GM23338 (cell line): ENCODE measurements at regions not wholly inside any gene's neighbourhood (a gene's known extent, or its start where the extent isn't known, plus 50 kb on each side); places are given as distances from the start of the nearest gene placed in this dataset.

ENCODE experiments used
- ATAC-seq: fragments of 200-7000 bp; cut with Tn5 transposase; 3 replicates; pipeline ENCODE4 v1.9.1; 2020
- DNase-seq: peaks from one replicate; pipeline ENCODE4 v3.0.0-alpha.2; 2015; ENCODE audit warnings: low spot score
- H2AFZ ChIP-seq: fragments of 200-600 bp; sonication (generic); 2 replicates; pipeline ENCODE4 v1.8.0; 2016; ENCODE audit warnings: antibody characterized with exemption, mild to moderate bottlenecking, moderate library complexity
- H3F3A ChIP-seq: fragments of 200-600 bp; sonication (generic); replicated peaks from 2 replicates; pipeline ENCODE4 v1.8.0; 2017; ENCODE audit warnings: antibody characterized with exemption, mixed run types, low read depth
- H3K27ac ChIP-seq: fragments of 200-600 bp; sonication (generic); 2 replicates; pipeline ENCODE4 v1.6.1; 2016; ENCODE audit warnings: low read depth
- H3K27me3 ChIP-seq: fragments of 200-600 bp; sonication (generic); 2 replicates; pipeline ENCODE4 v1.8.0; 2016; ENCODE audit warnings: mild to moderate bottlenecking, mixed run types, moderate library complexity; ENCODE audit not compliant: insufficient read depth
- H3K36me3 ChIP-seq: fragments of 200-600 bp; sonication (generic); 2 replicates; pipeline ENCODE4 v1.8.0; 2016; ENCODE audit warnings: mild to moderate bottlenecking; ENCODE audit not compliant: insufficient read depth
- H3K4me1 ChIP-seq: fragments of 200-600 bp; sonication (generic); 2 replicates; pipeline ENCODE4 v1.8.0; 2016; ENCODE audit warnings: mild to moderate bottlenecking, moderate library complexity; ENCODE audit not compliant: insufficient read depth
- H3K4me2 ChIP-seq: fragments of 200-600 bp; sonication (generic); 2 replicates; pipeline ENCODE4 v1.7.1; 2017; ENCODE audit warnings: mixed run types
- H3K4me3 ChIP-seq: fragments of 200-600 bp; sonication (generic); 2 replicates; pipeline ENCODE4 v1.6.1; 2016; ENCODE audit warnings: mixed run types
- H3K79me2 ChIP-seq: fragments of 200-600 bp; sonication (generic); replicated peaks from 2 replicates; pipeline ENCODE4 v1.8.0; 2017; ENCODE audit warnings: mild to moderate bottlenecking; ENCODE audit not compliant: insufficient read depth
- H3K9me2 ChIP-seq: fragments of 200-600 bp; sonication (generic); 2 replicates; pipeline ENCODE4 v1.8.0; 2017; ENCODE audit not compliant: insufficient read depth
- H4K20me1 ChIP-seq: fragments of 200-600 bp; sonication (generic); replicated peaks from 2 replicates; pipeline ENCODE4 v1.8.0; 2017; ENCODE audit warnings: mild to moderate bottlenecking; ENCODE audit not compliant: insufficient read depth
- H3K27ac Mint-ChIP-seq: 2 replicates; pipeline ENCODE4 v1.8.0; 2020; ENCODE audit warnings: inconsistent platforms, mild to moderate bottlenecking, moderate library complexity, mixed read lengths
- H3K27me3 Mint-ChIP-seq: 3 replicates; pipeline ENCODE4 v1.8.0; 2022; ENCODE audit warnings: low read depth, mild to moderate bottlenecking, moderate library complexity, mixed read lengths, inconsistent platforms; ENCODE audit not compliant: insufficient read depth, poor library complexity
- H3K36me3 Mint-ChIP-seq: 3 replicates; pipeline ENCODE4 v1.8.0; 2021; ENCODE audit warnings: low read depth, mild to moderate bottlenecking, inconsistent platforms, moderate library complexity, mixed read lengths
- H3K4me1 Mint-ChIP-seq: 3 replicates; pipeline ENCODE4 v1.8.0; 2020; ENCODE audit warnings: mild to moderate bottlenecking, inconsistent platforms, mixed read lengths
- H3K4me3 Mint-ChIP-seq: 3 replicates; pipeline ENCODE4 v1.8.0; 2021; ENCODE audit warnings: moderate library complexity, mild to moderate bottlenecking, inconsistent platforms, mixed read lengths
- H3K9me3 Mint-ChIP-seq: 3 replicates; pipeline ENCODE4 v1.8.0; 2020; ENCODE audit warnings: moderate library complexity, mild to moderate bottlenecking, inconsistent platforms, mixed read lengths
- CREB1 ChIP-seq: fragments of 250-450 bp; sonication (Bioruptor Pico); IDR thresholded peaks from 2 replicates; pipeline ENCODE4 v1.5.0; 2020; ENCODE audit warnings: low read depth, mild to moderate bottlenecking, moderate library complexity
- EZH2 ChIP-seq: fragments of 200-600 bp; sonication (generic); IDR thresholded peaks from one replicate; pipeline ENCODE4 v1.8.0; 2017; ENCODE audit warnings: antibody characterized with exemption, mild to moderate bottlenecking, low read depth; ENCODE audit not compliant: unreplicated experiment
- EZH2phosphoT487 ChIP-seq: fragments of 200-600 bp; sonication (generic); IDR thresholded peaks from one replicate; pipeline ENCODE4 v1.8.1; 2018; ENCODE audit warnings: antibody characterized with exemption; ENCODE audit not compliant: unreplicated experiment
- JUNB ChIP-seq: IDR thresholded peaks from one replicate; pipeline ENCODE4 v1.6.1; 2016; ENCODE audit warnings: antibody characterized with exemption; ENCODE audit not compliant: unreplicated experiment
- NANOG ChIP-seq: IDR thresholded peaks from 2 replicates; pipeline ENCODE4 v1.6.1; 2016; ENCODE audit warnings: antibody characterized with exemption, borderline replicate concordance
- POLR2AphosphoS5 ChIP-seq: IDR thresholded peaks from 2 replicates; pipeline ENCODE4 v1.6.1; 2016; ENCODE audit warnings: antibody characterized with exemption, low read depth
- REST ChIP-seq: IDR thresholded peaks from one replicate; pipeline ENCODE4 v1.6.1; 2018; ENCODE audit warnings: antibody characterized with exemption; ENCODE audit not compliant: unreplicated experiment
- STAT1 ChIP-seq: IDR thresholded peaks from one replicate; pipeline ENCODE4 v1.6.1; 2016; ENCODE audit warnings: antibody characterized with exemption; ENCODE audit not compliant: unreplicated experiment
- ZNF114 ChIP-seq: fragments of 250-450 bp; sonication (Bioruptor Pico); IDR thresholded peaks from 2 replicates; pipeline ENCODE4 v1.5.0; 2020; ENCODE audit warnings: mild to moderate bottlenecking, moderate library complexity
- ZNF331 ChIP-seq: fragments of 250-450 bp; sonication (Bioruptor Pico); IDR thresholded peaks from 2 replicates; pipeline ENCODE4 v1.5.0; 2020; ENCODE audit warnings: low read depth, mild to moderate bottlenecking, moderate library complexity
- ZNF462 ChIP-seq: fragments of 250-450 bp; sonication (Bioruptor Pico); IDR thresholded peaks from 2 replicates; pipeline ENCODE4 v1.5.0; 2020; ENCODE audit warnings: mild to moderate bottlenecking, moderate library complexity
- TF ChIP-seq, protein P1 (sequence below): IDR thresholded peaks from 2 replicates; pipeline ENCODE4 v1.6.1; 2016; ENCODE audit warnings: antibody characterized with exemption
- TF ChIP-seq, protein P2 (sequence below), 2 experiments: fragments of 200-600 bp in 1 of 2; sonication (generic) in 1 of 2; conservative IDR thresholded peaks; 2 replicates each; pipeline versions ENCODE4 v1.5.1 to v1.6.1; 2016 to 2017; ENCODE audit warnings: antibody characterized with exemption in 2 of 2, low read depth in 2 of 2, mild to moderate bottlenecking in 2 of 2, moderate library complexity in 1 of 2

GRCh38 chr4:151535366-151535765 is 126.4 kb downstream of the FHIP1A start:
- H3K9me2 ChIP-seq, result no peaks in the 10 kb centered on the region
- ATAC-seq (no peak), DNase-seq (no peak)
- no peak overlapping the region for H2AFZ ChIP-seq
- H3K9me3 Mint-ChIP-seq, result no peaks in the 10 kb centered on the region
- H3K4me3 Mint-ChIP-seq, result no peak overlapping the region
- H4K20me1 ChIP-seq, result peaks cover 8% of the 10 kb centered on the region
- no peak for TF ChIP-seq REST
- TF ChIP-seq POLR2AphosphoS5, result no peak
- TF ChIP-seq ZNF462 (CRISPR knock-in tag), result no peak
- TF ChIP-seq NANOG, result no peak
- TF ChIP-seq, protein P1, sequence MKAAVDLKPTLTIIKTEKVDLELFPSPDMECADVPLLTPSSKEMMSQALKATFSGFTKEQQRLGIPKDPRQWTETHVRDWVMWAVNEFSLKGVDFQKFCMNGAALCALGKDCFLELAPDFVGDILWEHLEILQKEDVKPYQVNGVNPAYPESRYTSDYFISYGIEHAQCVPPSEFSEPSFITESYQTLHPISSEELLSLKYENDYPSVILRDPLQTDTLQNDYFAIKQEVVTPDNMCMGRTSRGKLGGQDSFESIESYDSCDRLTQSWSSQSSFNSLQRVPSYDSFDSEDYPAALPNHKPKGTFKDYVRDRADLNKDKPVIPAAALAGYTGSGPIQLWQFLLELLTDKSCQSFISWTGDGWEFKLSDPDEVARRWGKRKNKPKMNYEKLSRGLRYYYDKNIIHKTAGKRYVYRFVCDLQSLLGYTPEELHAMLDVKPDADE, result no peak
- TF ChIP-seq EZH2phosphoT487, result no peak
- TF ChIP-seq EZH2, result no peak
- TF ChIP-seq ZNF114, result no peak
- TF ChIP-seq, protein P2, sequence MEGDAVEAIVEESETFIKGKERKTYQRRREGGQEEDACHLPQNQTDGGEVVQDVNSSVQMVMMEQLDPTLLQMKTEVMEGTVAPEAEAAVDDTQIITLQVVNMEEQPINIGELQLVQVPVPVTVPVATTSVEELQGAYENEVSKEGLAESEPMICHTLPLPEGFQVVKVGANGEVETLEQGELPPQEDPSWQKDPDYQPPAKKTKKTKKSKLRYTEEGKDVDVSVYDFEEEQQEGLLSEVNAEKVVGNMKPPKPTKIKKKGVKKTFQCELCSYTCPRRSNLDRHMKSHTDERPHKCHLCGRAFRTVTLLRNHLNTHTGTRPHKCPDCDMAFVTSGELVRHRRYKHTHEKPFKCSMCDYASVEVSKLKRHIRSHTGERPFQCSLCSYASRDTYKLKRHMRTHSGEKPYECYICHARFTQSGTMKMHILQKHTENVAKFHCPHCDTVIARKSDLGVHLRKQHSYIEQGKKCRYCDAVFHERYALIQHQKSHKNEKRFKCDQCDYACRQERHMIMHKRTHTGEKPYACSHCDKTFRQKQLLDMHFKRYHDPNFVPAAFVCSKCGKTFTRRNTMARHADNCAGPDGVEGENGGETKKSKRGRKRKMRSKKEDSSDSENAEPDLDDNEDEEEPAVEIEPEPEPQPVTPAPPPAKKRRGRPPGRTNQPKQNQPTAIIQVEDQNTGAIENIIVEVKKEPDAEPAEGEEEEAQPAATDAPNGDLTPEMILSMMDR (conservative IDR thresholded peaks at IDR 0.05; ENCODE audit: low read depth in 2 of 2), result no peak
- no peak for TF ChIP-seq ZNF331 (CRISPR knock-in tag)
- no peak for TF ChIP-seq STAT1
- TF ChIP-seq CREB1, result no peak
- TF ChIP-seq JUNB, result no peak
- peaks cover 10% of the 10 kb centered on the region for H3K79me2 ChIP-seq
- H3K4me1 ChIP-seq, result peaks cover 28% of the 10 kb centered on the region
- H3K36me3 ChIP-seq, result no peaks in the 10 kb centered on the region
- H3K27ac Mint-ChIP-seq, result no peak overlapping the region
- H3K27ac ChIP-seq, result no peak overlapping the region
- no peaks in the 10 kb centered on the region for H3K27me3 Mint-ChIP-seq
- H3K36me3 Mint-ChIP-seq, result peaks cover 15% of the 10 kb centered on the region; the same call in 2 of the 3 replicates
- no peaks in the 10 kb centered on the region for H3K27me3 ChIP-seq
- peaks cover 46% of the 10 kb centered on the region for H3K4me1 Mint-ChIP-seq
- H3K4me3 ChIP-seq, result no peak overlapping the region
- H3F3A ChIP-seq, result no peaks in the 10 kb centered on the region
- no peak overlapping the region for H3K4me2 ChIP-seq
